Bronchial epithelial cell (primary cell): ENCODE measurements at regions not wholly inside any gene's neighbourhood (a gene's known extent, or its start where the extent isn't known, plus 50 kb on each side); places are given as distances from the start of the nearest gene placed in this dataset.

ENCODE experiments used
- DNase-seq: peaks from one replicate; pipeline ENCODE4 v3.0.0-alpha.2; 2010; ENCODE audit warnings: low read depth
- FAIRE-seq: peaks from 2 replicates; lab custom pipeline; 2011; peaks lifted over from hg19 to GRCh38; lab: Jason Lieb, UNC
- H3K27me3 ChIP-seq: 2 replicates; pipeline ENCODE4 v1.5.1; 2011; ENCODE audit warnings: low read length; ENCODE audit not compliant: control insufficient read depth, insufficient read depth
- H3K36me3 ChIP-seq: 2 replicates; pipeline ENCODE4 v1.5.1; 2011; ENCODE audit warnings: low read length; ENCODE audit not compliant: control insufficient read depth, insufficient read depth
- H3K4me3 ChIP-seq: 2 replicates; pipeline ENCODE4 v1.5.1; 2011; ENCODE audit warnings: mild to moderate bottlenecking, low read depth, low read length, control low read depth
- TF ChIP-seq, protein P1 (sequence below): IDR thresholded peaks from 2 replicates; pipeline ENCODE4 v1.5.1; 2011; ENCODE audit warnings: mild to moderate bottlenecking, moderate library complexity, low read length, control low read depth, inconsistent platforms; ENCODE audit not compliant: insufficient read depth, severe bottlenecking

DNA sequence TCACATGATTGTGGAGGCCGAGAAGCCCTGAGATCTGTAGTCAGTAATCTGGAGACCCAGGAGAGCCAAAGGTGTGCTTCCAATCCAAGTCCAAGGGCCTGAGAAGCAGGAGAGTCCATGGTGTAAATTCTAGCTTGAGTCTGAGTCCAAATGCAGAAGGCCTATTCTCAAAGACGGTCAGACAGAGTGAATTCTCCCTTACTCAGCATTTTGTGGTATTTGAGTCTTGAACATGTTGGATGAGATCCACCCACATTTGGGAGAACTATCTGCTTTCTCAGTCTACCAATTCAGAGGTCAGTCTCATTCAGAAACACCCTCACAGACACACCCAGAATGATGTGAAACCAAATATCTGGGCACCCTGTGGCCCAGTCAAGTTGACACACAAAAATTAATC is 128.8 kb upstream of the PTCH1 start:
- TF ChIP-seq, protein P1, sequence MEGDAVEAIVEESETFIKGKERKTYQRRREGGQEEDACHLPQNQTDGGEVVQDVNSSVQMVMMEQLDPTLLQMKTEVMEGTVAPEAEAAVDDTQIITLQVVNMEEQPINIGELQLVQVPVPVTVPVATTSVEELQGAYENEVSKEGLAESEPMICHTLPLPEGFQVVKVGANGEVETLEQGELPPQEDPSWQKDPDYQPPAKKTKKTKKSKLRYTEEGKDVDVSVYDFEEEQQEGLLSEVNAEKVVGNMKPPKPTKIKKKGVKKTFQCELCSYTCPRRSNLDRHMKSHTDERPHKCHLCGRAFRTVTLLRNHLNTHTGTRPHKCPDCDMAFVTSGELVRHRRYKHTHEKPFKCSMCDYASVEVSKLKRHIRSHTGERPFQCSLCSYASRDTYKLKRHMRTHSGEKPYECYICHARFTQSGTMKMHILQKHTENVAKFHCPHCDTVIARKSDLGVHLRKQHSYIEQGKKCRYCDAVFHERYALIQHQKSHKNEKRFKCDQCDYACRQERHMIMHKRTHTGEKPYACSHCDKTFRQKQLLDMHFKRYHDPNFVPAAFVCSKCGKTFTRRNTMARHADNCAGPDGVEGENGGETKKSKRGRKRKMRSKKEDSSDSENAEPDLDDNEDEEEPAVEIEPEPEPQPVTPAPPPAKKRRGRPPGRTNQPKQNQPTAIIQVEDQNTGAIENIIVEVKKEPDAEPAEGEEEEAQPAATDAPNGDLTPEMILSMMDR, result no peak
- Histone ChIP-seq H3K27me3 (no peaks in the 10 kb centered on the region), H3K4me3 (no peak overlapping the region), H3K36me3 (no peaks in the 10 kb centered on the region)
- DNase-seq (no peak), FAIRE-seq (no peak)

DNA sequence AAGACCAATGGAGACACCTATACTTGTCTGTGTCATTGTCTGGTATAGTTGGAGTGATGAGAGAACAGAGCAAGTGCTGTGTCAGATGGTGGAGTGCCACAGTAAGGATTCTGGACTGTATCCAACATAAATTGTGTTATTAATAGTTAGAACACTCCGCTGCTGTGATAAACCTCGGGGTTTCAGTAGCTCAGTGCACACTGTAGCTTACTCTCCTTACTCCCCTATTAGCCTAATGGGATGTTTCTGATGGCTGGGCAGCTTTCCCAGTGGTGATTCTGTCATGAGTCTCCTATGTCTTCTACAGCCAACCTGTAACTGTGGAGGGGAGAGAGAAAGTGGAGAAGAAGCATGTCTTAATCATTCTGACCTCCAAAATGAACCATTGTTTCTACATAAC is 127.6 kb upstream of the PTCH1 start:
- Histone ChIP-seq H3K4me3 (no peak overlapping the region), H3K36me3 (no peaks in the 10 kb centered on the region), H3K27me3 (no peaks in the 10 kb centered on the region)
- TF ChIP-seq, protein P1, result no peak
- no peak for FAIRE-seq
- DNase-seq, result no peak

GRCh38 chr9:95643619-95644018 is 126.8 kb upstream of the PTCH1 start:
- DNase-seq (no peak), FAIRE-seq (no peak)
- Histone ChIP-seq H3K4me3 (no peak overlapping the region), H3K27me3 (no peaks in the 10 kb centered on the region), H3K36me3 (no peaks in the 10 kb centered on the region)
- TF ChIP-seq, protein P1, result no peak

DNA sequence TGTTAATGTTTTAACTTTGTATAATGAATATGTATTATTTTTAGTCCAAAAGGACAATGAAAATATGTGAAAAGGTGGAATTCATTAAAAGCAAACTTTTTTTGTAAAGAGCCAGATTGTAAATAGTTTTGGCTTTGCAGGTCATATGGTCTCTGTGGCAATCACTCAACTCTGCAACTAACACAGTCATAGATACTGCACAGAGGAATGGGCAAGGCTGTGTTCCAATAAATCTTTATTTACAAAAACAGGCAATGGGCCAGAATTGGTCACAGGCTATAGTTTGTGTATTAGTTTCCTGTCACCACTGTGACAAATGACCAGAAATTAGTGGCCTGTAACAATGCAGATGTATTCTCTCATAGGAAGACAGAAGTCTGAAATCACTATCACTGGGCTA is 125.4 kb upstream of the PTCH1 start:
- H3K27me3 ChIP-seq, result no peaks in the 10 kb centered on the region
- DNase-seq (no peak), FAIRE-seq (no peak)
- no peaks in the 10 kb centered on the region for H3K36me3 ChIP-seq
- TF ChIP-seq, protein P1, result no peak
- H3K4me3 ChIP-seq, result no peak overlapping the region

GRCh38 chr9:95641586-95641985 is 124.8 kb upstream of the PTCH1 start:
- FAIRE-seq (no peak), DNase-seq (no peak)
- Histone ChIP-seq H3K36me3 (no peaks in the 10 kb centered on the region), H3K4me3 (no peak overlapping the region), H3K27me3 (no peaks in the 10 kb centered on the region)
- TF ChIP-seq, protein P1, result no peak

DNA sequence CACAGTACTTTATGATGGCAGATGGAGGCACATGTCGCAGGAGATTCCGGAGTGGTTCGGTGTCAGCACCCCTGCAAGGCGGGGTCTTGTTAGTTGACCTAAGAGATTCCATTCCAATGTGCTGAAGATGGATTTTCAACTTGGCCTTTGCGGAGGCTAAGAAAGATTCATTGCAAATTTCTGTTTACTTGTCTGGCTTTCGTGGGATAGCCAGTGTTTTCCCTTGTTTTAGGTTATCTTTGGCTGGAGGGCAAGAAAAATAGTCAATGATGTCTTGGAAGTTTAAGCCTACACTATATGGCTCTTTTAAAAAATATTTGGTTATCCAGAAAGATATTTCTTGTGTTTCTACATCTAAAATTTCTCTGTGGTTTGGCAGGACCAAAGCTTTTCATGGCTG is 123.6 kb upstream of the PTCH1 start:
- no peaks in the 10 kb centered on the region for H3K27me3 ChIP-seq
- H3K36me3 ChIP-seq, result no peaks in the 10 kb centered on the region
- TF ChIP-seq, protein P1, result no peak
- FAIRE-seq, result no peak
- DNase-seq, result no peak
- H3K4me3 ChIP-seq, result no peak overlapping the region
